ENCODE measurements at regions not wholly inside any gene's neighbourhood (a gene's known extent, or its start where the extent isn't known, plus 50 kb on each side); places are given as distances from the start of the nearest gene placed in this dataset.

DNA sequence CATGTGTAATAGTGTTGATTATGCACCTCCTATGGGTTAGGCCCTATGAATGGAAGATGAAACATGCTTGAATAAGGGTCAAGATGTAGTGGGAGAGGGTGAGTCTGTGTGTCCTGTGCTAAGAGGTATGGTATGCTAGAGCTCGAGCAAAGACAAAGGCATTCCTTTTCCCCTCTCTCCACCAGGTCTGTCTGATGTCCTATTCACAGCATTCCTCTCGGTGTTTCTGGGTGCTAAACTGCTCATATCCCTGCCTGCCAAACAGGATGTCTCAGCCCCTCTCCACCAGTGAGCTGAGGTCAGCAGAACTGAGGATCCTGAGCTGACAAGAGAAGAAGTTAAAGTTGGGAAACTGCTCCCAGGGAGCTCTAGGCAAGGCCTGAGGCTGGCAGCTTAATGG, 344.9 kb downstream of the TSN start:
- TF ChIP-seq SIN3A (IDR thresholded peaks at IDR 0.05; ENCODE audit: borderline replicate concordance, insufficient read depth, low read length) (no peak), FOXP2 (optimal IDR thresholded peaks at IDR 0.05; ENCODE audit: borderline replicate concordance, extremely low read depth, extremely low read length, insufficient read depth) (no peak), TAF1 (IDR thresholded peaks at IDR 0.05; ENCODE audit: borderline replicate concordance, insufficient read depth, low read length) (no peak), POLR2AphosphoS5 (IDR thresholded peaks at IDR 0.05; ENCODE audit: low read depth, low read length) (no peak)
- TF ChIP-seq, protein P1, sequence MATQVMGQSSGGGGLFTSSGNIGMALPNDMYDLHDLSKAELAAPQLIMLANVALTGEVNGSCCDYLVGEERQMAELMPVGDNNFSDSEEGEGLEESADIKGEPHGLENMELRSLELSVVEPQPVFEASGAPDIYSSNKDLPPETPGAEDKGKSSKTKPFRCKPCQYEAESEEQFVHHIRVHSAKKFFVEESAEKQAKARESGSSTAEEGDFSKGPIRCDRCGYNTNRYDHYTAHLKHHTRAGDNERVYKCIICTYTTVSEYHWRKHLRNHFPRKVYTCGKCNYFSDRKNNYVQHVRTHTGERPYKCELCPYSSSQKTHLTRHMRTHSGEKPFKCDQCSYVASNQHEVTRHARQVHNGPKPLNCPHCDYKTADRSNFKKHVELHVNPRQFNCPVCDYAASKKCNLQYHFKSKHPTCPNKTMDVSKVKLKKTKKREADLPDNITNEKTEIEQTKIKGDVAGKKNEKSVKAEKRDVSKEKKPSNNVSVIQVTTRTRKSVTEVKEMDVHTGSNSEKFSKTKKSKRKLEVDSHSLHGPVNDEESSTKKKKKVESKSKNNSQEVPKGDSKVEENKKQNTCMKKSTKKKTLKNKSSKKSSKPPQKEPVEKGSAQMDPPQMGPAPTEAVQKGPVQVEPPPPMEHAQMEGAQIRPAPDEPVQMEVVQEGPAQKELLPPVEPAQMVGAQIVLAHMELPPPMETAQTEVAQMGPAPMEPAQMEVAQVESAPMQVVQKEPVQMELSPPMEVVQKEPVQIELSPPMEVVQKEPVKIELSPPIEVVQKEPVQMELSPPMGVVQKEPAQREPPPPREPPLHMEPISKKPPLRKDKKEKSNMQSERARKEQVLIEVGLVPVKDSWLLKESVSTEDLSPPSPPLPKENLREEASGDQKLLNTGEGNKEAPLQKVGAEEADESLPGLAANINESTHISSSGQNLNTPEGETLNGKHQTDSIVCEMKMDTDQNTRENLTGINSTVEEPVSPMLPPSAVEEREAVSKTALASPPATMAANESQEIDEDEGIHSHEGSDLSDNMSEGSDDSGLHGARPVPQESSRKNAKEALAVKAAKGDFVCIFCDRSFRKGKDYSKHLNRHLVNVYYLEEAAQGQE (IDR thresholded peaks at IDR 0.05; ENCODE audit: insufficient read depth in 1 of 2, low read depth in 2 of 2, low read length in 2 of 2): no peak

DNA sequence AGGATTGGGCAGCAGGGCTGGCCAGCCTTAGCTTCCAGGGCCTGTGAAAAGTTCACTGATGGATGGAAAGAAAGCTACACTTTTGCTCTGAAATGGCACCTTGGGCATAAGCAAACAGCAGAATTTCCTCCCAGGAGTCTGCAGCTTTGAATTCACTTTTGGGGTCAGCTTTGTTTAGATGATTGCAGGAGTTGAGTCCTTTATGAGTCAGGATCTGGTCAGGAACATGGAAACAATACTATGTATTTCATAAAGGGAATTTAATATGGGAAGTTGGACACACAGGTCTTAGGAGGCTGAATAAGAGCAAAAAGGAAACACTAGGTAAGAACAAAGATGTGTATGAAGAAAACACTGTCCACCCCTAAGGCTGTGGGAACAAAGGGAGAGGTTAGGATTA, 345.3 kb downstream of the TSN start:
- no peak for TF ChIP-seq POLR2AphosphoS5 (IDR thresholded peaks at IDR 0.05; ENCODE audit: low read depth, low read length)
- TF ChIP-seq, protein P1 (IDR thresholded peaks at IDR 0.05; ENCODE audit: insufficient read depth in 1 of 2, low read depth in 2 of 2, low read length in 2 of 2): no peak
- no peak for TF ChIP-seq FOXP2 (optimal IDR thresholded peaks at IDR 0.05; ENCODE audit: borderline replicate concordance, extremely low read depth, extremely low read length, insufficient read depth)
- TF ChIP-seq TAF1 (IDR thresholded peaks at IDR 0.05; ENCODE audit: borderline replicate concordance, insufficient read depth, low read length): no peak
- TF ChIP-seq SIN3A (IDR thresholded peaks at IDR 0.05; ENCODE audit: borderline replicate concordance, insufficient read depth, low read length): no peak

DNA sequence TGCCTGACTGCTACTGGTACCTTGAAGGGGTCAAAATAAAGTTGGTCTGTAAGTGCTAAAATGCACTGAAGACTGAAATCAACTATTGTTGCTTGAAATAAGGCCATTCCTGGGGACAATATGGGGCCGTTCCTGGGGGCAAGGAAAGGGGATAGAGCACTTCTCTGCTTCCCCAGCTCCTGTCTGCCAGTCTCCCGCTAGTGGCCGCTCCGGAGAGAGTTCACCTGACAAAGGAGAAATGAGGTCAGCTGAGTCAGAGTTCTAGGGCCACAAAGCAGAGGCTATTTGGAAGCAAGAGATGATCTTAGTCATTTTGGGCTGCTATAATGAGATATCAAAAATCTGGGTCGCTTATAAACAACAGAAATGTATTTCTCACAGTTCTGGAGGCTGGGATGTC, 345.9 kb downstream of the TSN start:
- TF ChIP-seq POLR2AphosphoS5 (IDR thresholded peaks at IDR 0.05; ENCODE audit: low read depth, low read length): no peak
- TF ChIP-seq FOXP2 (optimal IDR thresholded peaks at IDR 0.05; ENCODE audit: borderline replicate concordance, extremely low read depth, extremely low read length, insufficient read depth): no peak
- TF ChIP-seq TAF1 (IDR thresholded peaks at IDR 0.05; ENCODE audit: borderline replicate concordance, insufficient read depth, low read length): no peak
- TF ChIP-seq, protein P1 (IDR thresholded peaks at IDR 0.05; ENCODE audit: insufficient read depth in 1 of 2, low read depth in 2 of 2, low read length in 2 of 2): no peak
- TF ChIP-seq SIN3A (IDR thresholded peaks at IDR 0.05; ENCODE audit: borderline replicate concordance, insufficient read depth, low read length): no peak

DNA sequence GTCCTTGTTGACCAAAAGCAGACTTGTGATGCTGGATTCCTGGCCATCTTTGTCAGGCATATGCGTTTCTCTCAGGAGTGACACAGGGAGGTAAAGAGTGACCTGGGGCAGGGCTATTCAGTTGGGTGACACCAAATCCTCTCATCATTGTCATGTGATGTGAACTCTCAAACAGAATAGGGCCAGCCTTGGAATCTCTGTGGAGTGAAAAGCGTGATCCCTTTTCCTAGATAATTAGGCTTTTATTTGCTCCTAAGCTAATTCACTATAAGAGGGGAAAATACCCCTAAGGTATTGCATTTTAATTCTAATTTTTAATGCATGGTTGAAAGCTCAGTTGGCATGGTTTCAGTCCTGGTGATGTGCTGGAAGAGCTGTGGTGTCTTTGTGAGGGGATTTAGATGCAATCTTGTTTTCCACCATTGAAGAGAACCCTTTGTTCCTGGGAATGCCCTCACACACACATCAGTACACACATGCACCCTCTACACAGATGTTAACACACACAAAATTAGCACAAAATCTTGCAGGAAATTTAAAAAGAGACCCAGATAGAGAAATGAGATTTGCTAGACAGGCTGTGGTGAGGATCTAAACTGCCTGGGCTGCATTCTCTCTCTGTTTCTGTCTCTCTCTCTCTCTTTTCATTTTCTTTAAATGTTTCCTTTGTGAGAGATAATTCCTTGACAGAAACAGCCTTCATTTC, 349.9 kb downstream of the TSN start:
- TF ChIP-seq POLR2AphosphoS5 (IDR thresholded peaks at IDR 0.05; ENCODE audit: low read depth, low read length) (no peak), FOXP2 (optimal IDR thresholded peaks at IDR 0.05; ENCODE audit: borderline replicate concordance, extremely low read depth, extremely low read length, insufficient read depth) (no peak), TAF1 (IDR thresholded peaks at IDR 0.05; ENCODE audit: borderline replicate concordance, insufficient read depth, low read length) (no peak)
- TF ChIP-seq, protein P1 (IDR thresholded peaks at IDR 0.05; ENCODE audit: insufficient read depth in 1 of 2, low read depth in 2 of 2, low read length in 2 of 2): no peak

DNA sequence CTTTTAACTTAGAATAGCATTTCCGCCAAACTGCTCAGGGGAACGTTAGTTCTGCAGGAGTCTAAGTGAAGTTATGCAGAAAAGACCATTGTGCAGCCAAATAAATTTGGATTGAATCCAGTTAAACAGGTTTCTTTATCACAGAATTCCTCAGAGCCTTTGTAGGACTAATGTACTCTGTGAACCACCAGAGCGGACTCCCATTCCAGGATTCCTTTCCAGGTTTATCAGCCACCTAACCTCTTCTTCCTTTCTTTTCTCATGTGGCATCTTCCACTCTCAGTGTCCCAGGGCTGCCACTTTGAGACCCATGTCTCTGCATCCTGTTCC, 350.4 kb downstream of the TSN start:
- TF ChIP-seq POLR2AphosphoS5 (IDR thresholded peaks at IDR 0.05; ENCODE audit: low read depth, low read length): no peak
- no peak for TF ChIP-seq FOXP2 (optimal IDR thresholded peaks at IDR 0.05; ENCODE audit: borderline replicate concordance, extremely low read depth, extremely low read length, insufficient read depth)
- no peak for TF ChIP-seq SIN3A (IDR thresholded peaks at IDR 0.05; ENCODE audit: borderline replicate concordance, insufficient read depth, low read length)
- TF ChIP-seq, protein P1 (IDR thresholded peaks at IDR 0.05; ENCODE audit: insufficient read depth in 1 of 2, low read depth in 2 of 2, low read length in 2 of 2): no peak
- TF ChIP-seq TAF1 (IDR thresholded peaks at IDR 0.05; ENCODE audit: borderline replicate concordance, insufficient read depth, low read length): no peak

Measured in PFSK-1 (cell line).